ENCODE measurements at regions not wholly inside any gene's neighbourhood (a gene's known extent, or its start where the extent isn't known, plus 50 kb on each side); places are given as distances from the start of the nearest gene placed in this dataset.

- H3K36me3 Mint-ChIP-seq (ENCODE audit: insufficient read depth, unreplicated experiment) = no peaks in the 10 kb centered on the region
- intact Hi-C loops (cut with micrococcal nuclease; ENCODE audit: unreplicated experiment) = no loop called here
- CTCF ChIA-PET = no interaction called here
- TF ChIP-seq CTCF (IDR thresholded peaks at IDR 0.05; ENCODE audit: insufficient read depth in 1 of 2, low read depth in 1 of 2, low read length in 1 of 2, severe bottlenecking in 1 of 2, unreplicated experiment in 1 of 2) = no peak
- POLR2A ChIA-PET = no interaction called here
- Histone ChIP-seq H3K36me3 (ENCODE audit: control insufficient read depth, insufficient read depth, low read length) (no peaks in the 10 kb centered on the region), H3K27me3 (replicated peaks; ENCODE audit: control insufficient read depth, insufficient read depth, low read length) (no peaks in the 10 kb centered on the region), H3K4me1 (no peaks in the 10 kb centered on the region), H3K9me3 (no peaks in the 10 kb centered on the region), H3K4me3 (ENCODE audit: low read depth, low read length) (no peak overlapping the region)
- H3K4me3 Mint-ChIP-seq (ENCODE audit: unreplicated experiment) = no peak overlapping the region
- H3K27ac Mint-ChIP-seq (ENCODE audit: unreplicated experiment) = no peak overlapping the region
- no peaks in the 10 kb centered on the region for H3K9me3 Mint-ChIP-seq (ENCODE audit: unreplicated experiment)
- H3K27me3 Mint-ChIP-seq (ENCODE audit: insufficient read depth, unreplicated experiment) = no peaks in the 10 kb centered on the region
- no TSS peak for BruUV-seq (replicated peaks)
- H3K4me1 Mint-ChIP-seq (ENCODE audit: low read depth, unreplicated experiment) = no peaks in the 10 kb centered on the region
- no peak for DNase-seq
These were observed 362.3 kb upstream of the CDH19 start for GRCh38 chr18:66966171-66966570.

GRCh38 chr18:66958309-66958708, 354.4 kb upstream of the CDH19 start:
- CTCF ChIA-PET = interaction anchor here (0.7 kb wide), 1 partner anchor 34 kb away, joined by 15 read pairs; no protein-coding TSS in a partner anchor
- no peak for DNase-seq
- H3K27me3 ChIP-seq (replicated peaks; ENCODE audit: control insufficient read depth, insufficient read depth, low read length) = no peaks in the 10 kb centered on the region
- H3K36me3 ChIP-seq (ENCODE audit: control insufficient read depth, insufficient read depth, low read length) = no peaks in the 10 kb centered on the region
- no peak for TF ChIP-seq CTCF (IDR thresholded peaks at IDR 0.05; ENCODE audit: insufficient read depth in 1 of 2, low read depth in 1 of 2, low read length in 1 of 2, severe bottlenecking in 1 of 2, unreplicated experiment in 1 of 2)
- BruUV-seq (replicated peaks) = no TSS peak
- no peaks in the 10 kb centered on the region for H3K4me1 ChIP-seq
- H3K4me3 ChIP-seq (ENCODE audit: low read depth, low read length) = no peak overlapping the region
- H3K9me3 ChIP-seq = no peaks in the 10 kb centered on the region
- Mint-ChIP-seq H3K36me3 (ENCODE audit: insufficient read depth, unreplicated experiment) (no peaks in the 10 kb centered on the region), H3K9me3 (ENCODE audit: unreplicated experiment) (no peaks in the 10 kb centered on the region), H3K4me3 (ENCODE audit: unreplicated experiment) (no peak overlapping the region), H3K4me1 (ENCODE audit: low read depth, unreplicated experiment) (no peaks in the 10 kb centered on the region), H3K27ac (ENCODE audit: unreplicated experiment) (no peak overlapping the region), H3K27me3 (ENCODE audit: insufficient read depth, unreplicated experiment) (no peaks in the 10 kb centered on the region)
- intact Hi-C loops (cut with micrococcal nuclease; ENCODE audit: unreplicated experiment) = no loop called here
- POLR2A ChIA-PET = no interaction called here

- Histone ChIP-seq H3K4me3 (ENCODE audit: low read depth, low read length) (no peak overlapping the region), H3K36me3 (ENCODE audit: control insufficient read depth, insufficient read depth, low read length) (no peaks in the 10 kb centered on the region), H3K9me3 (no peaks in the 10 kb centered on the region), H3K27me3 (replicated peaks; ENCODE audit: control insufficient read depth, insufficient read depth, low read length) (no peaks in the 10 kb centered on the region), H3K4me1 (no peaks in the 10 kb centered on the region)
- H3K9me3 Mint-ChIP-seq (ENCODE audit: unreplicated experiment) = no peaks in the 10 kb centered on the region
- no peak overlapping the region for H3K27ac Mint-ChIP-seq (ENCODE audit: unreplicated experiment)
- TF ChIP-seq CTCF (IDR thresholded peaks at IDR 0.05; ENCODE audit: insufficient read depth in 1 of 2, low read depth in 1 of 2, low read length in 1 of 2, severe bottlenecking in 1 of 2, unreplicated experiment in 1 of 2) = no peak
- BruUV-seq (replicated peaks) = no TSS peak
- CTCF ChIA-PET = no interaction called here
- H3K27me3 Mint-ChIP-seq (ENCODE audit: insufficient read depth, unreplicated experiment) = no peaks in the 10 kb centered on the region
- H3K4me3 Mint-ChIP-seq (ENCODE audit: unreplicated experiment) = no peak overlapping the region
- intact Hi-C loops (cut with micrococcal nuclease; ENCODE audit: unreplicated experiment) = no loop called here
- DNase-seq = no peak
- no peaks in the 10 kb centered on the region for H3K36me3 Mint-ChIP-seq (ENCODE audit: insufficient read depth, unreplicated experiment)
- H3K4me1 Mint-ChIP-seq (ENCODE audit: low read depth, unreplicated experiment) = no peaks in the 10 kb centered on the region
- POLR2A ChIA-PET = no interaction called here
These were observed 347.9 kb upstream of the CDH19 start for GRCh38 chr18:66951750-66952149.

Data from Caco-2 (cell line).